ENCODE measurements at regions not wholly inside any gene's neighbourhood (a gene's known extent, or its start where the extent isn't known, plus 50 kb on each side); places are given as distances from the start of the nearest gene placed in this dataset.

DNA sequence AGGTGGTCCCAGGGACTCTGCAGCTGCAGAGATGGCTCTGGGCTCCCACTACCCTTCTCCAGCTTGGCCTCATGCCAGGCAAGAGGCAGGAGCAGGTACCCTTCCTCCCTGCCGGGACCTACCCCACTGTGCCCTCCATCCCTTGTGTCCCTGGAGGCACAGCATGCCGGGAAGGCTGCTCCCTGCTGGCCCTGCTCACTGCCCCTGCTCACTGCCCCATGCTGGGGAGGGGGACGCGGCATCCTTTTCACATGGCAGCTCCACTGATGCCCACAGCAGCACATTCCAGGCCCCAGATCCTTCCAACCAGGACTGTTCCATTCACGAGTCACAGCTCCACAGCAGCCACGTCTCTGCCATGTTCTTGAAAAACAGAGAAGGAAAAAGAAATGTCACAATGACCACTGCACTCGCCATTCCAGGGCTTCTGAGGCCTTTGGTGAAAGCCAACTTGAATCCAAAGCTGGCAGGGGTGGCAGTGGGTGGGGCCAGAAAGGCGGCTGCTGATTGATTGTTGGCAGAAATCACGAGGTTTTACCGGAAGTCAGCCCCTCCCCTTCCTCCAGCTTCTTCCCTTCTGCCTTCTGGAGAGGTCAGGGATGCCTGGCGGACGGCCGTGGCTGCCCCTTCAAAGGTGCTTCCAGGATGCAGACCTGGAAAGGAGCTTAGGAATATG is 268.0 kb downstream of the CYP26B1 start:
- TF ChIP-seq TAF1 (IDR thresholded peaks at IDR 0.05; ENCODE audit: borderline replicate concordance, low read depth, low read length) = no peak
- no peak for TF ChIP-seq POLR2A (IDR thresholded peaks at IDR 0.05; ENCODE audit: low read depth, low read length)
- TF ChIP-seq POLR2AphosphoS5 (IDR thresholded peaks at IDR 0.05; ENCODE audit: low read depth, low read length) = no peak
